ENCODE measurements at regions not wholly inside any gene's neighbourhood (a gene's known extent, or its start where the extent isn't known, plus 50 kb on each side); places are given as distances from the start of the nearest gene placed in this dataset.
"Not testable (repeated sequence)": the region's sequence is repeated elsewhere in the genome, so short reads cannot be mapped to it uniquely, and the experiment has no call there.

DNA sequence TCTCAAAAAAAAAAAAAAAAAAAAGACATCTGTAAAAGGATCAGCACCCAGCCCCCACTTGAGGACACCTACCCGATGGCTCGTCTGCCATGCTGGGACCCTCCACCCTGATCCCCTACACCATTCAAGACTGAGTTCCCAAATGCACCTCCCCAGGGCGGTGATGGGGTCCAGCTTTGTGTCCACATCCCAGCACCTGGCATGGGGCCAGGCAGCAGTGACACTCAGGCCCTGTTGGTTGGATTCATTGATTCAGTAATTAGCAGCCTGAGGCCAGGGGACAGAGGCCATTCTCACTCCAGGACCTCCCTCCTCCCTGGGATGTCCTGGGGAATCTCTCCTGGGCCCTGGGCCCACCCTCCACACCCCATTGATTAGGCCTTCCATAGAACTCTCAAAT lies 88.8 kb upstream of the RUFY1 start:
- DNase-seq (ENCODE audit: missing footprints) (no peak), ATAC-seq (no peak)
- intact Hi-C loops (cut with DNase I): no loop called here

GRCh38 chr5:179459771-179460170 lies 90.6 kb upstream of the RUFY1 start:
- ATAC-seq (no peak), DNase-seq (ENCODE audit: missing footprints) (no peak)
- intact Hi-C loops (cut with DNase I): no loop called here

DNA sequence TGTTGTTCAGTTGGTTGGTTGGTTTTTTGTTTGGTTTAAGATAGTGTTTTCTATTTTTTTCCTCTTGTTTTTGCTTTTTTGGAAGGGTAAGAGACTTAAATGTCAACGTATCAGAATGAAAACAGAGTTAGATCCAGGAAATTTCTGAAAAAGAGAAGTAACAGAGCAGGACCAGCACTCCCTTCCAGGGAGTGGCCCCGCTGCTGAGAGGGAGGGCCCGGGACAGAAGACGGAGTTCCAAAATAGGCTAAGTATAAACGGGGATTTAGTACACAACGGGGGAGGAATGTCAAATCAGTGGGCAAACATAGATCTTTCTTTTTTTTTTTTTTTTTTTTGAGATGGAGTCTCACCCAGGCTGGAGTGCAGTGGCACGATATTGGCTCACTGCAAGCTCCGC lies 92.7 kb upstream of the RUFY1 start:
- intact Hi-C loops (cut with DNase I): no loop called here
- DNase-seq (ENCODE audit: missing footprints) (no peak), ATAC-seq (no peak)

GRCh38 chr5:179456075-179456474 lies 94.3 kb upstream of the RUFY1 start:
- ATAC-seq; DNase-seq (ENCODE audit: missing footprints); intact Hi-C loops (cut with DNase I): not testable (repeated sequence)

- no peak for DNase-seq (ENCODE audit: missing footprints)
- no peak for ATAC-seq
- intact Hi-C loops (cut with DNase I): no loop called here
These were observed 95.0 kb upstream of the RUFY1 start for GRCh38 chr5:179455320-179455719.

DNA sequence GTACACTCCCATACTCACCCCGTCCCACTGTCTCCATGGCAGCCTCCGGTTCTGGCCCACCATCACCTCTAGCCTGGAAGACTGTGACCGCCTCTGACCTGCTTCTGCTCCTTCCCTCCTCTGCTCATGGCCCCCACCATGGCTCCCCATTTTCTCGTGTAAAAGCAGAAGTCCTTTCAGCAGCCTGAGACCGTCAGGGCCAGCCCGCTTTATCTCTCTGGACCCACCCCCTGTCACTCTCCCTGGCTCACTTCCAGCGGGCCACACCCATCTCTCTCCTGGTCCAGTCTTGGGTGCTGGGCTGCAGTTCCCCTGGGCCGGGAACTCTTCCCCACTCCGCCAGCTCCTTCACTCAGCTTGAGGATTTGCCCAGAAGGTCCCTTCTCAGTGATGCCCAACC lies 96.0 kb upstream of the RUFY1 start:
- intact Hi-C loops (cut with DNase I): no loop called here
- ATAC-seq: no peak
- DNase-seq (ENCODE audit: missing footprints): no peak

- DNase-seq (ENCODE audit: missing footprints) (no peak), ATAC-seq (no peak)
- intact Hi-C loops (cut with DNase I): no loop called here
These were observed 96.7 kb upstream of the RUFY1 start for GRCh38 chr5:179453616-179454015.

GRCh38 chr5:179452356-179453230 lies 97.8 kb upstream of the RUFY1 start:
- intact Hi-C loops (cut with DNase I): no loop called here
- DNase-seq (ENCODE audit: missing footprints) (no peak), ATAC-seq (no peak)

- ATAC-seq: no peak
- DNase-seq (ENCODE audit: missing footprints): no peak
- intact Hi-C loops (cut with DNase I): no loop called here
These were observed 98.5 kb upstream of the RUFY1 start for GRCh38 chr5:179451828-179452196.

DNA sequence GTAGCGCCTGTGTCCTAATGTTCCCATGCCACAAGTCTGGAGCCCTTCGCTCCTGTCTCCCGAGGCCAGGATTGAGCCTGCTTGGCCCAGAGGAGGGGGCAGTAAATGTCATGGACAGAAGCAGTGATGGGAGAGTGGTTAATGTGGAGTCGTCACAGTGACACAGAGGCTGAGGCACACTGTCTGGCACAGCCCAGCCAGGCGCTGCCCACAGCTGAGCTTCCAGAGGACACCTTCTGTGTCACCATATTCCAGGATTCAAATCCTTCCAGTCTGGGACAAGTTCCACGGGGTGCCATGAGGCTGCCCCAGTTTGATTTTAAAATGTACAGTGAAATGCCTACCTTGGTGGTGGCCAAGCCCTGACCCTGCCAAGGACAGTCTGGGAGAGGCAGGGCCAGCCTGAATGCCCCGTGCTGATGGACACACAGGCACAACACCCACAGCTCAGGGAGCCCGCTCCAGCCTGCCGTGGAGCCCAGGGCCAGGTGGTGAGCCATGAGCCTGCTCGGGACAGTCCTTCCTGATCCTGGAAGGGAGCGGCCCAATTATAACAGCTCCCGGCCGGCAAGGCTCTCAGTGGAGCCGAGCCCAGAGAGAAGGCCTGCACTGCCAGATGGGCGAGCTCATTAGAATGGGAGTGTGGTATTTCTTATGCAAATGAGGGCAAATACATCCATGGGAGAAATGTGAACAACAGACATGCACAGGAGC lies 99.1 kb upstream of the RUFY1 start:
- DNase-seq (ENCODE audit: missing footprints) (no peak), ATAC-seq (no peak)
- intact Hi-C loops (cut with DNase I): no loop called here

- DNase-seq (ENCODE audit: missing footprints); intact Hi-C loops (cut with DNase I); ATAC-seq: not testable (repeated sequence)
These were observed 100.4 kb upstream of the RUFY1 start for GRCh38 chr5:179449950-179450349.

GRCh38 chr5:179448282-179448681 lies 102.1 kb upstream of the RUFY1 start:
- ATAC-seq; intact Hi-C loops (cut with DNase I): not testable (repeated sequence)

GRCh38 chr5:179442289-179442688 lies 97.0 kb upstream of the ADAMTS2 start:
- ATAC-seq; DNase-seq (ENCODE audit: missing footprints); intact Hi-C loops (cut with DNase I): not testable (repeated sequence)

More at GRCh38 chr5:179448282-179448681, 102.1 kb upstream of the RUFY1 start:
- DNase-seq (ENCODE audit: missing footprints): not testable (repeated sequence)

- ATAC-seq (no peak), DNase-seq (ENCODE audit: missing footprints) (no peak)
- intact Hi-C loops (cut with DNase I): no loop called here
These were observed 94.1 kb upstream of the ADAMTS2 start for GRCh38 chr5:179439181-179439985.

GRCh38 chr5:179438461-179438860 lies 93.2 kb upstream of the ADAMTS2 start:
- DNase-seq (ENCODE audit: missing footprints) (no peak), ATAC-seq (no peak)
- intact Hi-C loops (cut with DNase I): no loop called here

DNA sequence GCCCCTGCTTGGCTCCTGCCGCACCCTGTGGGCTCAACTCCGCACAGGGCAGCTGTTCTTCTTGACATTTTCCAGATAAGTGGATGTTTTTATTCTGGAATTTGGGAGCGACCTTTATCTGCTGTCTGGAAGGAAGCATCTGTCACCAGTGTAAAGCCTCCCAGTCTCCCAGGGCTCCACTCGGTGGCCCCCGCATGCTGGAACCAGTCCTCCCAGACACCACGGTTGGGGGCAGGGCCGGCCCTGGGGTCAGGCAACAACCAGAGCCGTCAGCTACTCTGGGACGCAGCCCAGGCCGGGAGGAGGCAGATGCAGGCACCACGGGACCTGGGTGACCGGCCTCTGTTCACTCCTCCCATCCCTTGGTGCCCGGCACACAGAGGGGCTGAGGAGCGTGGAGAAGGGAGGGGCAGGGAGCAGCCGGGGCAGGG lies 92.8 kb upstream of the ADAMTS2 start:
- no peak for ATAC-seq
- intact Hi-C loops (cut with DNase I): no loop called here

GRCh38 chr5:179437341-179438001 lies 92.2 kb upstream of the ADAMTS2 start:
- intact Hi-C loops (cut with DNase I): no loop called here
- DNase-seq (ENCODE audit: missing footprints) (no peak), ATAC-seq (no peak)

More for the DNA sequence above, 92.8 kb upstream of the ADAMTS2 start:
- no peak for DNase-seq (ENCODE audit: missing footprints)

- DNase-seq (ENCODE audit: missing footprints): no peak
- intact Hi-C loops (cut with DNase I): no loop called here
- ATAC-seq: no peak
These were observed 91.3 kb upstream of the ADAMTS2 start for GRCh38 chr5:179436321-179437122.

All from Right ventricle myocardium inferior (tissue), 1 donor.